ENCODE measurements at regions not wholly inside any gene's neighbourhood (a gene's known extent, or its start where the extent isn't known, plus 50 kb on each side); places are given as distances from the start of the nearest gene placed in this dataset.
"Not testable (repeated sequence)": the region's sequence is repeated elsewhere in the genome, so short reads cannot be mapped to it uniquely, and the experiment has no call there.

GRCh38 chr3:177271811-177272501 is 74.7 kb upstream of the TBL1XR1 start:
- not testable (repeated sequence) for TF ChIP-seq TAF1 (conservative IDR thresholded peaks at IDR 0.05); EGR1 (IDR thresholded peaks at IDR 0.05; ENCODE audit: low read depth in 2 of 2); MAX (IDR thresholded peaks at IDR 0.05); FOXA1 (IDR thresholded peaks at IDR 0.05); HNF4A (conservative IDR thresholded peaks at IDR 0.05)
- TF ChIP-seq, protein P1, sequence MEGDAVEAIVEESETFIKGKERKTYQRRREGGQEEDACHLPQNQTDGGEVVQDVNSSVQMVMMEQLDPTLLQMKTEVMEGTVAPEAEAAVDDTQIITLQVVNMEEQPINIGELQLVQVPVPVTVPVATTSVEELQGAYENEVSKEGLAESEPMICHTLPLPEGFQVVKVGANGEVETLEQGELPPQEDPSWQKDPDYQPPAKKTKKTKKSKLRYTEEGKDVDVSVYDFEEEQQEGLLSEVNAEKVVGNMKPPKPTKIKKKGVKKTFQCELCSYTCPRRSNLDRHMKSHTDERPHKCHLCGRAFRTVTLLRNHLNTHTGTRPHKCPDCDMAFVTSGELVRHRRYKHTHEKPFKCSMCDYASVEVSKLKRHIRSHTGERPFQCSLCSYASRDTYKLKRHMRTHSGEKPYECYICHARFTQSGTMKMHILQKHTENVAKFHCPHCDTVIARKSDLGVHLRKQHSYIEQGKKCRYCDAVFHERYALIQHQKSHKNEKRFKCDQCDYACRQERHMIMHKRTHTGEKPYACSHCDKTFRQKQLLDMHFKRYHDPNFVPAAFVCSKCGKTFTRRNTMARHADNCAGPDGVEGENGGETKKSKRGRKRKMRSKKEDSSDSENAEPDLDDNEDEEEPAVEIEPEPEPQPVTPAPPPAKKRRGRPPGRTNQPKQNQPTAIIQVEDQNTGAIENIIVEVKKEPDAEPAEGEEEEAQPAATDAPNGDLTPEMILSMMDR (IDR thresholded peaks at IDR 0.05; ENCODE audit: low read depth, low read length, missing input control) = not testable (repeated sequence)
- TF ChIP-seq, protein P2, sequence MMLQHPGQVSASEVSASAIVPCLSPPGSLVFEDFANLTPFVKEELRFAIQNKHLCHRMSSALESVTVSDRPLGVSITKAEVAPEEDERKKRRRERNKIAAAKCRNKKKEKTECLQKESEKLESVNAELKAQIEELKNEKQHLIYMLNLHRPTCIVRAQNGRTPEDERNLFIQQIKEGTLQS (IDR thresholded peaks at IDR 0.05) = not testable (repeated sequence)
